ENCODE measurements at regions not wholly inside any gene's neighbourhood (a gene's known extent, or its start where the extent isn't known, plus 50 kb on each side); places are given as distances from the start of the nearest gene placed in this dataset.
A peak's percentile ranks its signal among the peaks of the same experiment; 100 is the strongest.
"Not testable (repeated sequence)": the region's sequence is repeated elsewhere in the genome, so short reads cannot be mapped to it uniquely, and the experiment has no call there.

DNA sequence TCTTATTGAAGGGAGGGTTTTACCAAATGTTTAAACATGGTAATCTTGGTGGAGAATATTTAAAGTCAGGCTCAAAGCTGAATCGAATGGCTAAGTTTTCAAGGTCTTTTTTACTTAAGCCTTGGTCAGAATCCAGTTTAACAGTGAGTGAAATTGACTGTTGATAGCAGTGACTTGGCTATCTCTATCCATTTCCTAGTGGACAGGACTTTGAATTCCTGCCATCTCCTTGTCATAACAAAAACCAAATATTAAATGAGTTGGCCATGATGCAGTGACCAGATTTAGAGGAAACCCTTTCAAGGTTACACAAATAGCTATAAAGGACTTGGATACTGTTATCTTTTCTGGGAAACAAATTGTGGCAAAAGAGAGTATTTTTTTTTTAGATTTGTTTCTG lies 92.0 kb downstream of the JRKL start:
- TF ChIP-seq, protein P1, sequence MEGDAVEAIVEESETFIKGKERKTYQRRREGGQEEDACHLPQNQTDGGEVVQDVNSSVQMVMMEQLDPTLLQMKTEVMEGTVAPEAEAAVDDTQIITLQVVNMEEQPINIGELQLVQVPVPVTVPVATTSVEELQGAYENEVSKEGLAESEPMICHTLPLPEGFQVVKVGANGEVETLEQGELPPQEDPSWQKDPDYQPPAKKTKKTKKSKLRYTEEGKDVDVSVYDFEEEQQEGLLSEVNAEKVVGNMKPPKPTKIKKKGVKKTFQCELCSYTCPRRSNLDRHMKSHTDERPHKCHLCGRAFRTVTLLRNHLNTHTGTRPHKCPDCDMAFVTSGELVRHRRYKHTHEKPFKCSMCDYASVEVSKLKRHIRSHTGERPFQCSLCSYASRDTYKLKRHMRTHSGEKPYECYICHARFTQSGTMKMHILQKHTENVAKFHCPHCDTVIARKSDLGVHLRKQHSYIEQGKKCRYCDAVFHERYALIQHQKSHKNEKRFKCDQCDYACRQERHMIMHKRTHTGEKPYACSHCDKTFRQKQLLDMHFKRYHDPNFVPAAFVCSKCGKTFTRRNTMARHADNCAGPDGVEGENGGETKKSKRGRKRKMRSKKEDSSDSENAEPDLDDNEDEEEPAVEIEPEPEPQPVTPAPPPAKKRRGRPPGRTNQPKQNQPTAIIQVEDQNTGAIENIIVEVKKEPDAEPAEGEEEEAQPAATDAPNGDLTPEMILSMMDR (IDR thresholded peaks at IDR 0.05; ENCODE audit: insufficient read depth, low read length) = no peak
- no peak for DNase-seq (ENCODE audit: low read depth)

GRCh38 chr11:96482193-96482592 lies 92.4 kb downstream of the JRKL start:
- TF ChIP-seq, protein P1 (IDR thresholded peaks at IDR 0.05; ENCODE audit: insufficient read depth, low read length) = no peak
- no peak overlapping the region for H3K4me3 ChIP-seq (ENCODE audit: low read depth, low read length)
- DNase-seq (ENCODE audit: low read depth) = no peak

More for the DNA sequence above, 92.0 kb downstream of the JRKL start:
- H3K4me3 ChIP-seq (ENCODE audit: low read depth, low read length) = no peak overlapping the region

DNA sequence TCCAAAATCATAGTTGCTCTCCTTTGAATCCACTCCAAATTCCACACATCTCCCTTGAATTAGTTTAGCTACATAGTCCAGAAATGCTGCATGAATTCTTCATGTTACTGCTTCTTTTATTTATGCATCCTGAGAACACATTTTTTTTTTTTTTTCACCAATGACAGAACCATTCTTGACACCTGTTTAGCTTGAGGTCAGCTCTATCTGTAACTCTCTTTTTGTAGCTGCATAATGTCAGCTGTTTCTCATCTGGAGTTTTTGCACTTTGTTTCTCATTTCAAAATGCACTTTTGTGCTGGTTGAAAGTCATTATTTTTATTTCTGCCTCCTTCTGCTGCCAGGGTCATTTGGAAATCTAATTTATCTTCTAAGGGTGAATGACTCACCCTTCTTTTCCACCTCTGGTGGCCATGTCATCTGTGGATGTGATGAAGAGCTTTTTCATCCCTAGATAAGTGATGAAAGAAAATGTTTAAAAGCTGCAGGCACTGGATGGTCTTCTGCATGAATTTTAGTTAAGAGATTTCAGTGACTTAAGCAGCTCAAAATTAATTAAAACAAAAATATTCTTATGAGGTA lies 93.7 kb downstream of the JRKL start:
- DNase-seq (ENCODE audit: low read depth) = no peak
- TF ChIP-seq, protein P1 (IDR thresholded peaks at IDR 0.05; ENCODE audit: insufficient read depth, low read length) = no peak

GRCh38 chr11:96484361-96484760 lies 94.5 kb downstream of the JRKL start:
- H3K4me3 ChIP-seq (ENCODE audit: low read depth, low read length) = no peak overlapping the region
- DNase-seq (ENCODE audit: low read depth) = no peak
- TF ChIP-seq, protein P1 (IDR thresholded peaks at IDR 0.05; ENCODE audit: insufficient read depth, low read length) = no peak

More for the DNA sequence above, 93.7 kb downstream of the JRKL start:
- no peak overlapping the region for H3K4me3 ChIP-seq (ENCODE audit: low read depth, low read length)

- peak; percentile 9 for DNase-seq (ENCODE audit: low read depth)
- no peak overlapping the region for H3K4me3 ChIP-seq (ENCODE audit: low read depth, low read length)
- TF ChIP-seq, protein P1 (IDR thresholded peaks at IDR 0.05; ENCODE audit: insufficient read depth, low read length) = no peak
These were observed 97.2 kb downstream of the JRKL start for GRCh38 chr11:96486890-96487611.

DNA sequence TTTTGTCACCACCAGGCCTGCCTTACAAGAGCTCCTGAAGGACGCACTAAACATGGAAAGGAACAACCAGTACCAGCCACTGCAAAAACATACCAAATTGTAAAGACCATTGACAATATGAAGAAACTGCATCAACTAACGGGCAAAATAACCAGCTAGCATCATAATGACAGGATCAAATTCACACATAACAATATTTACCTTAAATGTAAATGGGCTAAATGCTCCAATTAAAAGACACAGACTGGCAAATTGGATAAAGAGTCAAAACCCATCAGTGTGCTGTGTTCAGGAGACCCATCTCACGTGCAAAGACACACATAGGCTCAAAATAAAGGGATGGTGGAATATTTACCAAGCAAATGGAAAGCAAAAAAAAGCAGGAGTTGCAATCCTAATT lies 99.1 kb downstream of the JRKL start:
- H3K4me3 ChIP-seq (ENCODE audit: low read depth, low read length); DNase-seq (ENCODE audit: low read depth): not testable (repeated sequence)

- DNase-seq (ENCODE audit: low read depth) = no peak
- H3K4me3 ChIP-seq (ENCODE audit: low read depth, low read length) = no peak overlapping the region
- TF ChIP-seq, protein P1 (IDR thresholded peaks at IDR 0.05; ENCODE audit: insufficient read depth, low read length) = no peak
These were observed 110.6 kb downstream of the JRKL start for GRCh38 chr11:96500440-96500839.

Data from fibroblast of the aortic adventitia (primary cell).